Esophagus (tissue), 2 donors: ENCODE measurements at regions not wholly inside any gene's neighbourhood (a gene's known extent, or its start where the extent isn't known, plus 50 kb on each side); places are given as distances from the start of the nearest gene placed in this dataset.
"Not testable (repeated sequence)": the region's sequence is repeated elsewhere in the genome, so short reads cannot be mapped to it uniquely, and the experiment has no call there.

Experiments used
- H3K27ac ChIP-seq, 2 donors: one replicate each; pipeline ENCODE4 v1.5.1; 2013; ENCODE audit warnings: low read depth in 2 of 2, mild to moderate bottlenecking in 2 of 2, inconsistent platforms in 1 of 2, low read length in 1 of 2, moderate library complexity in 1 of 2
- H3K27me3 ChIP-seq, 2 donors: one replicate each; pipeline ENCODE4 v1.6.1; 2013; ENCODE audit warnings: low read length in 2 of 2, control low read depth in 1 of 2, mild to moderate bottlenecking in 1 of 2; ENCODE audit not compliant: insufficient read depth in 2 of 2, control insufficient read depth in 1 of 2
- H3K36me3 ChIP-seq, 2 donors: one replicate each; pipeline ENCODE4 v1.6.1; 2013; ENCODE audit warnings: low read length in 1 of 2; ENCODE audit not compliant: control insufficient read depth in 2 of 2, insufficient read depth in 2 of 2
- H3K4me1 ChIP-seq, 2 donors: one replicate each; pipeline ENCODE4 v1.6.1; 2013; ENCODE audit warnings: low read length in 1 of 2; ENCODE audit not compliant: control insufficient read depth in 2 of 2, insufficient read depth in 2 of 2
- H3K4me3 ChIP-seq, 2 donors: one replicate each; pipeline ENCODE4 v1.5.1; 2013; ENCODE audit warnings: low read length in 2 of 2, mild to moderate bottlenecking in 2 of 2, low read depth in 1 of 2, moderate library complexity in 1 of 2
- H3K9me3 ChIP-seq, 2 donors: one replicate each; pipeline ENCODE4 v1.6.1; 2013; ENCODE audit warnings: mild to moderate bottlenecking in 2 of 2, low read depth in 1 of 2, low read length in 1 of 2, moderate library complexity in 1 of 2; ENCODE audit not compliant: control insufficient read depth in 2 of 2, insufficient read depth in 1 of 2
- WGBS, 2 donors: extraction: QIAGEN DNeasy Blood & Tissue Kit; methylation state at CpG; one replicate each; pipeline ENCODE4 v1.1.7; 2013; 5-methylcytosine and 5-hydroxymethylcytosine counted together
- donor health status: healthy with polysubstance abuse.
- donor health status: Bipolar disorder and iron deficiency.

DNA sequence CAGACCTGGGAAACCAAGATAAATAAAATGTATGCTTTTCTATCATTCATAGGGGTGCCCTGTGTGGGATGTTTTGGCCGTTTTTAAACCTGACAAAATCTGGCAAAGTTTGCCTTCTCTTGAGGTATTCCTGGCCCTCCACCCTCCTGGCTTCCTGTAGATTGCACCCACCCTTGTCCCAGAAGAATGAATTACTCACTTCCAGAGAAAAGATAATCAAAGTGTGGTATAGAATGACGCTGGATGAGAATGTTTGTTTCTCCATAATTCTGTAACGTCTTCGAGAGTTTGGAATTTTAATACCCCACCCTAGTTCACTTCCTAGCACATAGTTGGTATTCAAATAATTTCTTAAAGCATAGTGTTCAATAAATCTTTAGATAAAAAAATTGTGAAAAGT is 519.7 kb upstream of the PFKP start:
- 47 to 50% methylated on average over 4 of the region's 4 CpGs for WGBS, 2 donors
- no peaks in the 10 kb centered on the region for H3K36me3 ChIP-seq
- no peak overlapping the region for H3K27ac ChIP-seq
- H3K9me3 ChIP-seq, result peaks cover 2% of the 10 kb centered on the region in 2 donors
- no peaks in the 10 kb centered on the region for H3K27me3 ChIP-seq
- H3K4me3 ChIP-seq, result no peak overlapping the region
- no peaks in the 10 kb centered on the region for H3K4me1 ChIP-seq

DNA sequence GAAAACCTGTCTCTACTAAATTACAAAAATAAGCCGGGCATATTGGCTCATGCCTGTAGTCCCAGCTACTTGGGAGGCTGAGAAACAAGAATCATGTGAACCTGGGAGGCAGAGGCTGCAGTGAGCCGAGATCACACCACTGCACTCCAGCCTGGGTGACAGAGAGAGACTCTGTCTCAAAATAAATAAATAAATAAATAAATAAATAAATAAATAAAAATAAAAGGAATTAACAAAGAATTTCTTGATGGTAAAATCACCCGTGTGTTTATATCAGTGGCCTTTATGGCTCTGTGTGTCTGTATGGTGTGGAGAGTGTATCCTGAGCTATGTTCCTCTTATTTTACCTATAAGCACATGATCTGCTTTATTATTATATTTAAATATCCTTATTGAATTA is 520.5 kb upstream of the PFKP start:
- H3K9me3 ChIP-seq, H3K36me3 ChIP-seq, H3K27me3 ChIP-seq, H3K4me1 ChIP-seq, H3K4me3 ChIP-seq, H3K27ac ChIP-seq: not testable (repeated sequence)
- 81 to 88% methylated on average over 3 of the region's 3 CpGs for WGBS, 2 donors

DNA sequence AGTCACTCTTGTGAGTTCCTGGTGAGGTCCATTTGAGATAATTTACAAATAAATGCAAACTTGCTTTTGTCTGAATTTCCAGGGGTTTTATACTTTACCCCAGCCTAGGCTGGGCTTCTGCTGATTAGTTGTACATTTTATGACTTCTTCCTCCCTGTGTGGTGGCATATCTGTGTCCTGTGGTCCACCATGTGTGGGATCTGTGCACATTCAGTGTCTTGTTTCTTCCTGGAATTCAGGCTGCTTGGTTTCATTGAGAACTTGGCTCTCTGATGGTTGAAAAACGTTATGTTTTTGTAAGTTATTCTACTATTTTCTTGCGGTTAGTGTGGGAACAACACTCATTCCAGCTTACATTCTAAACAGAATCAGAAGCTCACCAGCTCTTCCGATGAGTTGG is 523.4 kb upstream of the PFKP start:
- H3K9me3 ChIP-seq, result peaks cover 2% of the 10 kb centered on the region in 2 donors
- H3K27me3 ChIP-seq, result no peaks in the 10 kb centered on the region
- 73% methylated on average over 3 of the region's 3 CpGs for WGBS, 2 donors
- H3K4me3 ChIP-seq, result no peak overlapping the region
- H3K36me3 ChIP-seq, result no peaks in the 10 kb centered on the region
- H3K4me1 ChIP-seq, result no peaks in the 10 kb centered on the region
- no peak overlapping the region for H3K27ac ChIP-seq

DNA sequence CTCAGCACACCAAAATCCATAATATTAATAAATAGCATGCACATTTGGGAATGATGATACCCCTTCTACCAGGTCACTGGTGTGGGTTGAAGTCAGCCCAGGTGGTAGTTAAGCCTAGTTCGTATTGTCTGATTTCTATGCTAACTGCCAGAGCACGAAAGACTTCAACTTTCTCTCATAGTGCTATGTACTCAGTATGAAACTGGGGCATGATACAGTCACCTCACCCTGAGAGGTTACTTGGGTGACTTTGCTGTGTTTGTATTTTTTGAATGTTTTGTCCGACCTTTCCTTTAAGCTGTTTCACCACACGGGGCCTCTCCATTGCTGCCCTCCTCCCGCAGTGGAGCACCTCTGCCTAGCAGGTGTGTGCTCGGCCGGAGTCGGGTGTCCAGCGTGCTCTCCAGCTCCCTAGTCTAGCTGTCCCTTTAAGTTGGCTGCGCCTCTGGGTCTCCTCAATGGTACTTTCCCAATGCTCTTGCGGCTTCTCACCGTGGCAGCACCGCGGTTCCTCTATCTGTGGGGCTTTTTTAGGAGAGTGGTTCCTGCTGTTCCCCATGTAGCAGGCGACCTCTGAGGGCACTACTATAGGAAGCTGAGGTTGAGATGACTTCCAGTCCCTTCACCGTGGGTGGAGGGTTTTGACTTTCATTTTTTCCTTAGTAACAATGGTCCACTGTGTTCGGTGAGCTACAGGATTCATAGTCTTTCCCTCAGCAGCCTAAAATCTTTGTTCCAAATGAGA is 524.0 kb upstream of the PFKP start:
- H3K9me3 ChIP-seq, result peaks cover 2% of the 10 kb centered on the region in 2 donors
- no peaks in the 10 kb centered on the region for H3K36me3 ChIP-seq
- no peak overlapping the region for H3K4me3 ChIP-seq
- WGBS, 2 donors, result 81 to 88% methylated on average over 17 of the region's 17 CpGs
- H3K27ac ChIP-seq, result no peak overlapping the region
- H3K4me1 ChIP-seq, result no peaks in the 10 kb centered on the region
- H3K27me3 ChIP-seq, result no peaks in the 10 kb centered on the region

DNA sequence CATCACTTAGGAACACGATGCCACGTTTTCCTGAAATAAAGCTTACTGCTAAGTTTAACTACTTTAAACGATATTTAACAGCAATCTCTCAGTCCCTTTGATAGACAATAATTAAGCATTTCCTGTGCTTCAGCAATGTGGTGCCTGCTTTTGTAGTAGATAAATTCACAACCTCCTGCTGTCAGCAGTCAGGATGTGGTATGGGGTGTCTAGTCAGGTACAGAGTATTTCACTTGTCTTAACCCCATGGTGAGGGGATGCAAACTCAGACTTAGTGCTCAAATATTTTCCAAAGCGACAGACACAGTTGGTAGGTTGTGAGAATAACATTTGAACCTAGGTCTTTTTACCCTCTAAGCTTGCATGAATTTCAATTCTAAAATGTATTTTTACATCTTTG is 526.2 kb upstream of the PFKP start:
- H3K4me3 ChIP-seq, result no peak overlapping the region
- H3K9me3 ChIP-seq, result peaks cover 2% of the 10 kb centered on the region in 2 donors
- no peaks in the 10 kb centered on the region for H3K27me3 ChIP-seq
- H3K36me3 ChIP-seq, result no peaks in the 10 kb centered on the region
- WGBS, 2 donors, result 57 to 62% methylated on average over 4 of the region's 4 CpGs
- no peaks in the 10 kb centered on the region for H3K4me1 ChIP-seq
- no peak overlapping the region for H3K27ac ChIP-seq

DNA sequence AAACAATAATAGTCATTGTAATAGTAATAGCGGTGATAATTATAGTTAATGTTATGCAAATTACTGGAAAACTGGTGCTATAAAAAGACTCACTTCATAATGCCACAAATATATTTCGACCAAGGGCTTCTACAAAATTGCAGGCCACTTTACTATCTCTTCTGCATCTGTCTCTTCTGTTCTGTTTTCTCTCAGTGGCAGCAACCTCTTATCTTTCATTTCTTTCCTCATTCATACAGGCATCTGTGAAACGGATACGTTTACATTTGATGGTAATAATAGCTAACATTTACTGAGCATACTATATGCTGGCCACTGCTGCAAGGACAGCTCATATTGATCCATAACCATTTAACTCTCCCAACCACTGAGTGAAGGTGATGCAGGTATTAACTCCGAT is 537.4 kb upstream of the PFKP start:
- no peak overlapping the region for H3K4me3 ChIP-seq
- WGBS, 2 donors, result 58 to 62% methylated on average over 5 of the region's 5 CpGs

DNA sequence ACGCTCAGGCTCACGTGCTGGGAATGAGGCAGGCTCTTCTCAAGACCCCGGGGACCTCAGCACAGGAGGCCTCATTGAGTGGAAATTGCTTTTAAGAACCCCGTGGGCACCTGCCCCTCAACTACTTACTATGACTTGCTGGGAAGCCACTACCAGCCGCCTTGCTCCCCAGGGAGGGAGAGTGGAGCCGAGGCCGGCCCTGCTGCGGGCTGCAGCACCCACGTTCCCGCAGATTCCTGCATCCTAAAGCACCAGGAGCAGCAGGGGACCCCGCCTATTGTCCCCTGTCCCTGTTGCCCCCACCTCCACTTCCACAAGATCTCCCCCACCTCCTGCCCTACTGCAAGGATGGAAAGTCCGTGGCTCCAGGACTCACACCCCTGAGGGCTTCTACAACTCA is 541.6 kb upstream of the PFKP start:
- Histone ChIP-seq H3K27me3 (no peaks in the 10 kb centered on the region), H3K4me1 (no peaks in the 10 kb centered on the region), H3K4me3 (no peak overlapping the region), H3K36me3 (no peaks in the 10 kb centered on the region), H3K9me3 (peaks cover 0 to 6% of the 10 kb centered on the region in 2 donors), H3K27ac (no peak overlapping the region)
- 76 to 85% methylated on average over 12 of the region's 12 CpGs for WGBS, 2 donors

More for the DNA sequence above, 537.4 kb upstream of the PFKP start:
- Histone ChIP-seq H3K27me3 (no peaks in the 10 kb centered on the region), H3K36me3 (no peaks in the 10 kb centered on the region), H3K27ac (no peak overlapping the region), H3K9me3 (peaks cover 0 to 6% of the 10 kb centered on the region in 2 donors), H3K4me1 (no peaks in the 10 kb centered on the region)

DNA sequence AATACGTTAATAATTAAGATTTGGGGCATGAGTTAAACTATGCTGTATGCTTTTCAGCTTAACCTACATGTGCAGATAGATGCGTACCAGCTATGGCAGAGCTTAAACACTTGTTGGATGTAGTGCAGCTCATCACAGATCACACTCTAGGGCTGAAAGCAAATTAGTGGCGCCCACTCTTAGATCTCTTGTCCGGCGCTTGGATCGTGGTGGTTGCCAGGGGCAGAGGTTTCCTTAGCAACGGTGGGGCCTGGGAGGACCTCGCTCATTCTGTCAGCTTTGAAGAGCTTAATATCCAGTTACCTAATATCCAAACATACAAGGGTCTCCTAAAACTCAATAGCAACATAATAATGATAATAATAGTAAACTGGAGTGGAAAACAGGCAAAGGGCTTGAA is 548.2 kb upstream of the PFKP start:
- Histone ChIP-seq H3K4me1 (no peaks in the 10 kb centered on the region), H3K27me3 (no peaks in the 10 kb centered on the region), H3K36me3 (no peaks in the 10 kb centered on the region), H3K4me3 (no peak overlapping the region), H3K9me3 (peaks cover 0 to 2% of the 10 kb centered on the region in 2 donors), H3K27ac (no peak overlapping the region)
- WGBS, 2 donors, result 85 to 90% methylated on average over 8 of the region's 8 CpGs

DNA sequence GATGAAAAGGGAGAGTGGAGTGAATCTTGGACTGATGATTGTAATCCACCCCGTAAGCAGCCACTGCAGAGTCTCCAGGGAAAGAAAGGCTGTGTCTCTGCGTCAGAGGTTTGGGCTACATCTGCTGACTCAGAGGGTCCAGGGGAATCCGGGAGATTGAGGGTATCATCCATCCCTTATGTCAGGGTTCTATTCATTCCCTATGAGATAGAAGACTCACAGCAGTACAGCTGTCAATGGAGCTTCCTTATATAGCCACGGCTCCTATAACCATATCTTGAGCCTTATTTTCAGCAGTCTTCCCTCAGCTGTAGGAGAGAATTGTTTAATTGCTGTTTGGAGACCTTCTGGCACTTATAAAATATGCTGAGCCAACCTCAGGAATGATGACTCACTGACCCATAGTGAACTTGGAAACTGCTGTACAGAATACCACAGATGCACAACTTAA is 558.2 kb upstream of the PFKP start:
- no peaks in the 10 kb centered on the region for H3K27me3 ChIP-seq
- no peaks in the 10 kb centered on the region for H3K36me3 ChIP-seq
- no peak overlapping the region for H3K4me3 ChIP-seq
- H3K4me1 ChIP-seq, result no peaks in the 10 kb centered on the region
- WGBS, 2 donors, result 58 to 68% methylated on average over 4 of the region's 4 CpGs
- no peaks in the 10 kb centered on the region for H3K9me3 ChIP-seq
- H3K27ac ChIP-seq, result no peak overlapping the region

DNA sequence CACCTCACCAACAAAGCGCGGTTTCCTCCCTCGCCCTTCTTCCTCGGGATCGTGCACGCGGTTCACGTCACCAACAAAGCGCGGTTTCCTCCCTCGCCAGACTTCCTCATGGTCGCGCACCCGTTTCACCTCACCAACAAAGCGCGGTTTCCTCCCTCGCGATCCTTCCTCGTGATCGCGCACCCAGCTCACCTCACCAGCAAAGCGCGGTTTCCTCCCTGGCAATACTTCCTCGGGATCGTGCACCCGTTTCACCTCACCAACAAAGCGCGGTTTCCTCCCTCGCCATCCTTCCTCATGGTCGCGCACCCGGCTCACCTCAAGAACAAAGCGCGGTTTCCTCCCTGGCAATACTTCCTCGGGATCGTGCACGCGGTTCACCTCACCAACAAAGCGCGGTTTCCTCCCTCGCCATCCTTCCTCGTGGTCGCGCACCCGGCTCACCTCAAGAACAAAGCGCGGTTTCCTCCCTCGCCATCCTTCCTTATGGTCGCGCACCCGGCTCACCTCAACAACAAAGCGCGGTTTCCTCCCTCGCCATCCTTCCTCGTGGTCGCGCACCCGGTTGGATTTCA is 565.9 kb upstream of the PFKP start:
- not testable (repeated sequence) for H3K4me3 ChIP-seq, H3K9me3 ChIP-seq, H3K27ac ChIP-seq, H3K27me3 ChIP-seq, H3K4me1 ChIP-seq, H3K36me3 ChIP-seq
- 51 to 54% methylated on average over 58 of the region's 58 CpGs for WGBS, 2 donors
